GM23338 (cell line): ENCODE measurements at regions not wholly inside any gene's neighbourhood (a gene's known extent, or its start where the extent isn't known, plus 50 kb on each side); places are given as distances from the start of the nearest gene placed in this dataset.

Experiments
- ATAC-seq: fragments of 200-7000 bp; cut with Tn5 transposase; 3 replicates; pipeline ENCODE4 v1.9.1; 2020
- DNase-seq: peaks from one replicate; pipeline ENCODE4 v3.0.0-alpha.2; 2015; ENCODE audit warnings: low spot score
- H2AFZ ChIP-seq: fragments of 200-600 bp; sonication (generic); 2 replicates; pipeline ENCODE4 v1.8.0; 2016; ENCODE audit warnings: antibody characterized with exemption, mild to moderate bottlenecking, moderate library complexity
- H3F3A ChIP-seq: fragments of 200-600 bp; sonication (generic); replicated peaks from 2 replicates; pipeline ENCODE4 v1.8.0; 2017; ENCODE audit warnings: antibody characterized with exemption, mixed run types, low read depth
- H3K27ac ChIP-seq: fragments of 200-600 bp; sonication (generic); 2 replicates; pipeline ENCODE4 v1.6.1; 2016; ENCODE audit warnings: low read depth
- H3K27me3 ChIP-seq: fragments of 200-600 bp; sonication (generic); 2 replicates; pipeline ENCODE4 v1.8.0; 2016; ENCODE audit warnings: mild to moderate bottlenecking, mixed run types, moderate library complexity; ENCODE audit not compliant: insufficient read depth
- H3K36me3 ChIP-seq: fragments of 200-600 bp; sonication (generic); 2 replicates; pipeline ENCODE4 v1.8.0; 2016; ENCODE audit warnings: mild to moderate bottlenecking; ENCODE audit not compliant: insufficient read depth
- H3K4me1 ChIP-seq: fragments of 200-600 bp; sonication (generic); 2 replicates; pipeline ENCODE4 v1.8.0; 2016; ENCODE audit warnings: mild to moderate bottlenecking, moderate library complexity; ENCODE audit not compliant: insufficient read depth
- H3K4me2 ChIP-seq: fragments of 200-600 bp; sonication (generic); 2 replicates; pipeline ENCODE4 v1.7.1; 2017; ENCODE audit warnings: mixed run types
- H3K4me3 ChIP-seq: fragments of 200-600 bp; sonication (generic); 2 replicates; pipeline ENCODE4 v1.6.1; 2016; ENCODE audit warnings: mixed run types
- H3K79me2 ChIP-seq: fragments of 200-600 bp; sonication (generic); replicated peaks from 2 replicates; pipeline ENCODE4 v1.8.0; 2017; ENCODE audit warnings: mild to moderate bottlenecking; ENCODE audit not compliant: insufficient read depth
- H3K9me2 ChIP-seq: fragments of 200-600 bp; sonication (generic); 2 replicates; pipeline ENCODE4 v1.8.0; 2017; ENCODE audit not compliant: insufficient read depth
- H4K20me1 ChIP-seq: fragments of 200-600 bp; sonication (generic); replicated peaks from 2 replicates; pipeline ENCODE4 v1.8.0; 2017; ENCODE audit warnings: mild to moderate bottlenecking; ENCODE audit not compliant: insufficient read depth
- H3K27ac Mint-ChIP-seq: 2 replicates; pipeline ENCODE4 v1.8.0; 2020; ENCODE audit warnings: inconsistent platforms, mild to moderate bottlenecking, moderate library complexity, mixed read lengths
- H3K27me3 Mint-ChIP-seq: 3 replicates; pipeline ENCODE4 v1.8.0; 2022; ENCODE audit warnings: low read depth, mild to moderate bottlenecking, moderate library complexity, mixed read lengths, inconsistent platforms; ENCODE audit not compliant: insufficient read depth, poor library complexity
- H3K36me3 Mint-ChIP-seq: 3 replicates; pipeline ENCODE4 v1.8.0; 2021; ENCODE audit warnings: low read depth, mild to moderate bottlenecking, inconsistent platforms, moderate library complexity, mixed read lengths
- H3K4me1 Mint-ChIP-seq: 3 replicates; pipeline ENCODE4 v1.8.0; 2020; ENCODE audit warnings: mild to moderate bottlenecking, inconsistent platforms, mixed read lengths
- H3K4me3 Mint-ChIP-seq: 3 replicates; pipeline ENCODE4 v1.8.0; 2021; ENCODE audit warnings: moderate library complexity, mild to moderate bottlenecking, inconsistent platforms, mixed read lengths
- H3K9me3 Mint-ChIP-seq: 3 replicates; pipeline ENCODE4 v1.8.0; 2020; ENCODE audit warnings: moderate library complexity, mild to moderate bottlenecking, inconsistent platforms, mixed read lengths
- EZH2 ChIP-seq: fragments of 200-600 bp; sonication (generic); IDR thresholded peaks from one replicate; pipeline ENCODE4 v1.8.0; 2017; ENCODE audit warnings: antibody characterized with exemption, mild to moderate bottlenecking, low read depth; ENCODE audit not compliant: unreplicated experiment
- EZH2phosphoT487 ChIP-seq: fragments of 200-600 bp; sonication (generic); IDR thresholded peaks from one replicate; pipeline ENCODE4 v1.8.1; 2018; ENCODE audit warnings: antibody characterized with exemption; ENCODE audit not compliant: unreplicated experiment
- JUNB ChIP-seq: IDR thresholded peaks from one replicate; pipeline ENCODE4 v1.6.1; 2016; ENCODE audit warnings: antibody characterized with exemption; ENCODE audit not compliant: unreplicated experiment
- NANOG ChIP-seq: IDR thresholded peaks from 2 replicates; pipeline ENCODE4 v1.6.1; 2016; ENCODE audit warnings: antibody characterized with exemption, borderline replicate concordance
- POLR2AphosphoS5 ChIP-seq: IDR thresholded peaks from 2 replicates; pipeline ENCODE4 v1.6.1; 2016; ENCODE audit warnings: antibody characterized with exemption, low read depth
- REST ChIP-seq: IDR thresholded peaks from one replicate; pipeline ENCODE4 v1.6.1; 2018; ENCODE audit warnings: antibody characterized with exemption; ENCODE audit not compliant: unreplicated experiment
- STAT1 ChIP-seq: IDR thresholded peaks from one replicate; pipeline ENCODE4 v1.6.1; 2016; ENCODE audit warnings: antibody characterized with exemption; ENCODE audit not compliant: unreplicated experiment
- ZNF114 ChIP-seq: fragments of 250-450 bp; sonication (Bioruptor Pico); IDR thresholded peaks from 2 replicates; pipeline ENCODE4 v1.5.0; 2020; ENCODE audit warnings: mild to moderate bottlenecking, moderate library complexity
- ZNF331 ChIP-seq: fragments of 250-450 bp; sonication (Bioruptor Pico); IDR thresholded peaks from 2 replicates; pipeline ENCODE4 v1.5.0; 2020; ENCODE audit warnings: low read depth, mild to moderate bottlenecking, moderate library complexity
- TF ChIP-seq, protein P1 (sequence below), 2 experiments: fragments of 200-600 bp in 1 of 2; sonication (generic) in 1 of 2; conservative IDR thresholded peaks; 2 replicates each; pipeline versions ENCODE4 v1.5.1 to v1.6.1; 2016 to 2017; ENCODE audit warnings: antibody characterized with exemption in 2 of 2, low read depth in 2 of 2, mild to moderate bottlenecking in 2 of 2, moderate library complexity in 1 of 2
- TF ChIP-seq, protein P2 (sequence below): fragments of 250-450 bp; sonication (Bioruptor Pico); IDR thresholded peaks from 2 replicates; pipeline ENCODE4 v1.5.0; 2020; ENCODE audit warnings: mild to moderate bottlenecking, moderate library complexity

GRCh38 chr10:33112831-33113455 lies 154.9 kb upstream of the ITGB1 start (continued):
- TF ChIP-seq REST (no peak), EZH2 (no peak), STAT1 (no peak), ZNF331 (CRISPR knock-in tag) (no peak), EZH2phosphoT487 (no peak)
- TF ChIP-seq, protein P1, sequence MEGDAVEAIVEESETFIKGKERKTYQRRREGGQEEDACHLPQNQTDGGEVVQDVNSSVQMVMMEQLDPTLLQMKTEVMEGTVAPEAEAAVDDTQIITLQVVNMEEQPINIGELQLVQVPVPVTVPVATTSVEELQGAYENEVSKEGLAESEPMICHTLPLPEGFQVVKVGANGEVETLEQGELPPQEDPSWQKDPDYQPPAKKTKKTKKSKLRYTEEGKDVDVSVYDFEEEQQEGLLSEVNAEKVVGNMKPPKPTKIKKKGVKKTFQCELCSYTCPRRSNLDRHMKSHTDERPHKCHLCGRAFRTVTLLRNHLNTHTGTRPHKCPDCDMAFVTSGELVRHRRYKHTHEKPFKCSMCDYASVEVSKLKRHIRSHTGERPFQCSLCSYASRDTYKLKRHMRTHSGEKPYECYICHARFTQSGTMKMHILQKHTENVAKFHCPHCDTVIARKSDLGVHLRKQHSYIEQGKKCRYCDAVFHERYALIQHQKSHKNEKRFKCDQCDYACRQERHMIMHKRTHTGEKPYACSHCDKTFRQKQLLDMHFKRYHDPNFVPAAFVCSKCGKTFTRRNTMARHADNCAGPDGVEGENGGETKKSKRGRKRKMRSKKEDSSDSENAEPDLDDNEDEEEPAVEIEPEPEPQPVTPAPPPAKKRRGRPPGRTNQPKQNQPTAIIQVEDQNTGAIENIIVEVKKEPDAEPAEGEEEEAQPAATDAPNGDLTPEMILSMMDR (conservative IDR thresholded peaks at IDR 0.05; ENCODE audit: low read depth in 2 of 2) = no peak

DNA sequence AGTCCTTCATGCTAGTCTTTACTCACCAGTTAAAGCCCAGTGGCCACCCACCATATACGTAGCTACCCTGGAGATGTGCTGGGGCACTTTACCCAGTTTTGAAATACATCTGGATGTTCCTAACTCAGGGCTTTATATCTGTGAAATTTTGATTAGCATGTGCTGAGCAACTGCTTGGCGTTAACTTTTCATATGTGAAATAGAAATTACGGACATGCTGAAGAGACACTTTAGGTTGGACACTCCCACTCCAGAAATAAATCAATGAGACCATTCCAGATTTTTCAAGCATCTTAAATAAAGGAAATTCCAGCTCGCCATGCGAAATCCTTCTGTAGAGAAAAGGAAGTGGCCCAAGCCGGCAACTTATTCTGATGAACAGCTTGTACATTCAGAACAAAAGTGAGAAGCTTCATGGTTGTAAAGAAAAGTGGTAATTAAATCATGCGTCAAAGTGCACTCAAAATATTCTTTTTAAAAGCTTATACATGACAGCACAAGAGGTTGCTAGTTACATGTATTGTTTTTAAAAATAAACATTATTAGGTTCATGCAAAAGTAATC lies 153.5 kb upstream of the ITGB1 start:
- H3K27ac ChIP-seq = no peak overlapping the region
- no peak overlapping the region for H3K4me3 Mint-ChIP-seq
- no peak overlapping the region for H3K27ac Mint-ChIP-seq
- peaks cover 36% of the 10 kb centered on the region for H3K4me1 ChIP-seq
- H3K27me3 Mint-ChIP-seq = peaks cover 3% of the 10 kb centered on the region
- H2AFZ ChIP-seq = no peak overlapping the region
- H3K36me3 Mint-ChIP-seq = no peaks in the 10 kb centered on the region
- H3K4me3 ChIP-seq = no peak overlapping the region
- H3K9me2 ChIP-seq = no peaks in the 10 kb centered on the region
- no peaks in the 10 kb centered on the region for H4K20me1 ChIP-seq
- peaks cover 40% of the 10 kb centered on the region for H3K4me1 Mint-ChIP-seq
- no peak for ATAC-seq
- no peaks in the 10 kb centered on the region for H3K36me3 ChIP-seq
- no peak overlapping the region for H3K4me2 ChIP-seq
- DNase-seq = no peak
- no peaks in the 10 kb centered on the region for H3F3A ChIP-seq
- H3K79me2 ChIP-seq = no peaks in the 10 kb centered on the region
- no peaks in the 10 kb centered on the region for H3K27me3 ChIP-seq
- H3K9me3 Mint-ChIP-seq = no peaks in the 10 kb centered on the region
- TF ChIP-seq ZNF331 (CRISPR knock-in tag) (no peak), POLR2AphosphoS5 (no peak), NANOG (no peak), EZH2phosphoT487 (no peak), EZH2 (no peak), ZNF114 (CRISPR knock-in tag) (no peak), JUNB (no peak)
- TF ChIP-seq, protein P2, sequence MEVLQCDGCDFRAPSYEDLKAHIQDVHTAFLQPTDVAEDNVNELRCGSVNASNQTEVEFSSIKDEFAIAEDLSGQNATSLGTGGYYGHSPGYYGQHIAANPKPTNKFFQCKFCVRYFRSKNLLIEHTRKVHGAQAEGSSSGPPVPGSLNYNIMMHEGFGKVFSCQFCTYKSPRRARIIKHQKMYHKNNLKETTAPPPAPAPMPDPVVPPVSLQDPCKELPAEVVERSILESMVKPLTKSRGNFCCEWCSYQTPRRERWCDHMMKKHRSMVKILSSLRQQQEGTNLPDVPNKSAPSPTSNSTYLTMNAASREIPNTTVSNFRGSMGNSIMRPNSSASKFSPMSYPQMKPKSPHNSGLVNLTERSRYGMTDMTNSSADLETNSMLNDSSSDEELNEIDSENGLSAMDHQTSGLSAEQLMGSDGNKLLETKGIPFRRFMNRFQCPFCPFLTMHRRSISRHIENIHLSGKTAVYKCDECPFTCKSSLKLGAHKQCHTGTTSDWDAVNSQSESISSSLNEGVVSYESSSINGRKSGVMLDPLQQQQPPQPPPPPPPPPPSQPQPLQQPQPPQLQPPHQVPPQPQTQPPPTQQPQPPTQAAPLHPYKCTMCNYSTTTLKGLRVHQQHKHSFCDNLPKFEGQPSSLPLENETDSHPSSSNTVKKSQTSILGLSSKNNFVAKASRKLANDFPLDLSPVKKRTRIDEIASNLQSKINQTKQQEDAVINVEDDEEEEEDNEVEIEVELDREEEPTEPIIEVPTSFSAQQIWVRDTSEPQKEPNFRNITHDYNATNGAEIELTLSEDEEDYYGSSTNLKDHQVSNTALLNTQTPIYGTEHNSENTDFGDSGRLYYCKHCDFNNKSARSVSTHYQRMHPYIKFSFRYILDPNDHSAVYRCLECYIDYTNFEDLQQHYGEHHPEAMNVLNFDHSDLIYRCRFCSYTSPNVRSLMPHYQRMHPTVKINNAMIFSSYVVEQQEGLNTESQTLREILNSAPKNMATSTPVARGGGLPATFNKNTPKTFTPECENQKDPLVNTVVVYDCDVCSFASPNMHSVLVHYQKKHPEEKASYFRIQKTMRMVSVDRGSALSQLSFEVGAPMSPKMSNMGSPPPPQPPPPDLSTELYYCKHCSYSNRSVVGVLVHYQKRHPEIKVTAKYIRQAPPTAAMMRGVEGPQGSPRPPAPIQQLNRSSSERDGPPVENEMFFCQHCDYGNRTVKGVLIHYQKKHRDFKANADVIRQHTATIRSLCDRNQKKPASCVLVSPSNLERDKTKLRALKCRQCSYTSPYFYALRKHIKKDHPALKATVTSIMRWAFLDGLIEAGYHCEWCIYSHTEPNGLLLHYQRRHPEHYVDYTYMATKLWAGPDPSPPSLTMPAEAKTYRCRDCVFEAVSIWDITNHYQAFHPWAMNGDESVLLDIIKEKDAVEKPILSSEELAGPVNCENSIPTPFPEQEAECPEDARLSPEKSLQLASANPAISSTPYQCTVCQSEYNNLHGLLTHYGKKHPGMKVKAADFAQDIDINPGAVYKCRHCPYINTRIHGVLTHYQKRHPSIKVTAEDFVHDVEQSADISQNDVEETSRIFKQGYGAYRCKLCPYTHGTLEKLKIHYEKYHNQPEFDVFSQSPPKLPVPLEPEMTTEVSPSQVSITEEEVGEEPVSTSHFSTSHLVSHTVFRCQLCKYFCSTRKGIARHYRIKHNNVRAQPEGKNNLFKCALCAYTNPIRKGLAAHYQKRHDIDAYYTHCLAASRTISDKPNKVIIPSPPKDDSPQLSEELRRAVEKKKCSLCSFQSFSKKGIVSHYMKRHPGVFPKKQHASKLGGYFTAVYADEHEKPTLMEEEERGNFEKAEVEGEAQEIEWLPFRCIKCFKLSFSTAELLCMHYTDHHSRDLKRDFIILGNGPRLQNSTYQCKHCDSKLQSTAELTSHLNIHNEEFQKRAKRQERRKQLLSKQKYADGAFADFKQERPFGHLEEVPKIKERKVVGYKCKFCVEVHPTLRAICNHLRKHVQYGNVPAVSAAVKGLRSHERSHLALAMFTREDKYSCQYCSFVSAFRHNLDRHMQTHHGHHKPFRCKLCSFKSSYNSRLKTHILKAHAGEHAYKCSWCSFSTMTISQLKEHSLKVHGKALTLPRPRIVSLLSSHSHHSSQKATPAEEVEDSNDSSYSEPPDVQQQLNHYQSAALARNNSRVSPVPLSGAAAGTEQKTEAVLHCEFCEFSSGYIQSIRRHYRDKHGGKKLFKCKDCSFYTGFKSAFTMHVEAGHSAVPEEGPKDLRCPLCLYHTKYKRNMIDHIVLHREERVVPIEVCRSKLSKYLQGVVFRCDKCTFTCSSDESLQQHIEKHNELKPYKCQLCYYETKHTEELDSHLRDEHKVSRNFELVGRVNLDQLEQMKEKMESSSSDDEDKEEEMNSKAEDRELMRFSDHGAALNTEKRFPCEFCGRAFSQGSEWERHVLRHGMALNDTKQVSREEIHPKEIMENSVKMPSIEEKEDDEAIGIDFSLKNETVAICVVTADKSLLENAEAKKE (CRISPR knock-in tag) = no peak
